ENCODE measurements at regions not wholly inside any gene's neighbourhood (a gene's known extent, or its start where the extent isn't known, plus 50 kb on each side); places are given as distances from the start of the nearest gene placed in this dataset.

GRCh38 chr6:4615231-4615630, 161.0 kb upstream of the CDYL start:
- H3K27me3 ChIP-seq (ENCODE audit: control insufficient read depth, insufficient read depth, low read length): no peaks in the 10 kb centered on the region
- H3K4me1 ChIP-seq (ENCODE audit: control insufficient read depth, insufficient read depth, low read length): peaks cover 3% of the 10 kb centered on the region; the same call in 1 of the 2 replicates
- no peak overlapping the region for H3K9ac ChIP-seq (ENCODE audit: low read length)
- no peaks in the 10 kb centered on the region for H3K9me3 ChIP-seq (ENCODE audit: control insufficient read depth, insufficient read depth, low read depth, low read length)
- H3K27ac ChIP-seq (ENCODE audit: low read depth, low read length): no peak overlapping the region
- H3K4me3 ChIP-seq (ENCODE audit: low read depth, low read length): no peak overlapping the region
- no peaks in the 10 kb centered on the region for H3K36me3 ChIP-seq (ENCODE audit: control insufficient read depth, insufficient read depth, low read length)

- no peak overlapping the region for H3K4me3 ChIP-seq (ENCODE audit: low read depth, low read length)
- no peak overlapping the region for H3K27ac ChIP-seq (ENCODE audit: low read depth, low read length)
- H3K27me3 ChIP-seq (ENCODE audit: control insufficient read depth, insufficient read depth, low read length): no peaks in the 10 kb centered on the region
- no peaks in the 10 kb centered on the region for H3K36me3 ChIP-seq (ENCODE audit: control insufficient read depth, insufficient read depth, low read length)
- no peaks in the 10 kb centered on the region for H3K9me3 ChIP-seq (ENCODE audit: control insufficient read depth, insufficient read depth, low read depth, low read length)
- H3K4me1 ChIP-seq (ENCODE audit: control insufficient read depth, insufficient read depth, low read length): no peaks in the 10 kb centered on the region
- no peak overlapping the region for H3K9ac ChIP-seq (ENCODE audit: low read length)
These were observed 161.6 kb upstream of the CDYL start for GRCh38 chr6:4614637-4615036.

- no peak overlapping the region for H3K9ac ChIP-seq (ENCODE audit: low read length)
- H3K27ac ChIP-seq (ENCODE audit: low read depth, low read length): no peak overlapping the region
- no peaks in the 10 kb centered on the region for H3K36me3 ChIP-seq (ENCODE audit: control insufficient read depth, insufficient read depth, low read length)
- H3K27me3 ChIP-seq (ENCODE audit: control insufficient read depth, insufficient read depth, low read length): no peaks in the 10 kb centered on the region
- H3K9me3 ChIP-seq (ENCODE audit: control insufficient read depth, insufficient read depth, low read depth, low read length): no peaks in the 10 kb centered on the region
- no peak overlapping the region for H3K4me3 ChIP-seq (ENCODE audit: low read depth, low read length)
- no peaks in the 10 kb centered on the region for H3K4me1 ChIP-seq (ENCODE audit: control insufficient read depth, insufficient read depth, low read length)
These were observed 162.4 kb upstream of the CDYL start for GRCh38 chr6:4613795-4614194.

GRCh38 chr6:4613381-4613780, 162.8 kb upstream of the CDYL start:
- no peak overlapping the region for H3K9ac ChIP-seq (ENCODE audit: low read length)
- no peaks in the 10 kb centered on the region for H3K9me3 ChIP-seq (ENCODE audit: control insufficient read depth, insufficient read depth, low read depth, low read length)
- no peak overlapping the region for H3K4me3 ChIP-seq (ENCODE audit: low read depth, low read length)
- H3K4me1 ChIP-seq (ENCODE audit: control insufficient read depth, insufficient read depth, low read length): no peaks in the 10 kb centered on the region
- H3K36me3 ChIP-seq (ENCODE audit: control insufficient read depth, insufficient read depth, low read length): no peaks in the 10 kb centered on the region
- no peak overlapping the region for H3K27ac ChIP-seq (ENCODE audit: low read depth, low read length)
- H3K27me3 ChIP-seq (ENCODE audit: control insufficient read depth, insufficient read depth, low read length): no peaks in the 10 kb centered on the region

- Histone ChIP-seq H3K27ac (ENCODE audit: low read depth, low read length) (no peak overlapping the region), H3K9ac (ENCODE audit: low read length) (no peak overlapping the region), H3K9me3 (ENCODE audit: control insufficient read depth, insufficient read depth, low read depth, low read length) (no peaks in the 10 kb centered on the region), H3K27me3 (ENCODE audit: control insufficient read depth, insufficient read depth, low read length) (no peaks in the 10 kb centered on the region), H3K36me3 (ENCODE audit: control insufficient read depth, insufficient read depth, low read length) (no peaks in the 10 kb centered on the region), H3K4me3 (ENCODE audit: low read depth, low read length) (no peak overlapping the region), H3K4me1 (ENCODE audit: control insufficient read depth, insufficient read depth, low read length) (peaks cover under 1% of the 10 kb centered on the region; the same call in 1 of the 2 replicates)
These were observed 163.5 kb upstream of the CDYL start for GRCh38 chr6:4612636-4613171.

GRCh38 chr6:4611429-4612129, 164.6 kb upstream of the CDYL start:
- no peak overlapping the region for H3K4me3 ChIP-seq (ENCODE audit: low read depth, low read length)
- H3K27me3 ChIP-seq (ENCODE audit: control insufficient read depth, insufficient read depth, low read length): no peaks in the 10 kb centered on the region
- peaks cover 11% of the 10 kb centered on the region; the same call in 1 of the 2 replicates for H3K4me1 ChIP-seq (ENCODE audit: control insufficient read depth, insufficient read depth, low read length)
- H3K36me3 ChIP-seq (ENCODE audit: control insufficient read depth, insufficient read depth, low read length): no peaks in the 10 kb centered on the region
- no peak overlapping the region for H3K9ac ChIP-seq (ENCODE audit: low read length)
- H3K27ac ChIP-seq (ENCODE audit: low read depth, low read length): no peak overlapping the region
- no peaks in the 10 kb centered on the region for H3K9me3 ChIP-seq (ENCODE audit: control insufficient read depth, insufficient read depth, low read depth, low read length)

GRCh38 chr6:4610256-4610655, 165.9 kb upstream of the CDYL start:
- no peaks in the 10 kb centered on the region for H3K27me3 ChIP-seq (ENCODE audit: control insufficient read depth, insufficient read depth, low read length)
- H3K9ac ChIP-seq (ENCODE audit: low read length): no peak overlapping the region
- no peak overlapping the region for H3K4me3 ChIP-seq (ENCODE audit: low read depth, low read length)
- peaks cover 11% of the 10 kb centered on the region; the same call in 1 of the 2 replicates for H3K4me1 ChIP-seq (ENCODE audit: control insufficient read depth, insufficient read depth, low read length)
- H3K27ac ChIP-seq (ENCODE audit: low read depth, low read length): no peak overlapping the region
- H3K9me3 ChIP-seq (ENCODE audit: control insufficient read depth, insufficient read depth, low read depth, low read length): no peaks in the 10 kb centered on the region
- H3K36me3 ChIP-seq (ENCODE audit: control insufficient read depth, insufficient read depth, low read length): no peaks in the 10 kb centered on the region

GRCh38 chr6:4608361-4609115, 167.7 kb upstream of the CDYL start:
- H3K4me1 ChIP-seq (ENCODE audit: control insufficient read depth, insufficient read depth, low read length): peaks cover 11% of the 10 kb centered on the region; the same call in 1 of the 2 replicates
- H3K36me3 ChIP-seq (ENCODE audit: control insufficient read depth, insufficient read depth, low read length): no peaks in the 10 kb centered on the region
- H3K27ac ChIP-seq (ENCODE audit: low read depth, low read length): no peak overlapping the region
- no peaks in the 10 kb centered on the region for H3K27me3 ChIP-seq (ENCODE audit: control insufficient read depth, insufficient read depth, low read length)
- H3K4me3 ChIP-seq (ENCODE audit: low read depth, low read length): no peak overlapping the region
- H3K9me3 ChIP-seq (ENCODE audit: control insufficient read depth, insufficient read depth, low read depth, low read length): no peaks in the 10 kb centered on the region
- no peak overlapping the region for H3K9ac ChIP-seq (ENCODE audit: low read length)

- Histone ChIP-seq H3K4me3 (ENCODE audit: low read depth, low read length) (no peak overlapping the region), H3K27ac (ENCODE audit: low read depth, low read length) (no peak overlapping the region), H3K27me3 (ENCODE audit: control insufficient read depth, insufficient read depth, low read length) (no peaks in the 10 kb centered on the region), H3K9ac (ENCODE audit: low read length) (no peak overlapping the region), H3K36me3 (ENCODE audit: control insufficient read depth, insufficient read depth, low read length) (no peaks in the 10 kb centered on the region), H3K9me3 (ENCODE audit: control insufficient read depth, insufficient read depth, low read depth, low read length) (no peaks in the 10 kb centered on the region), H3K4me1 (ENCODE audit: control insufficient read depth, insufficient read depth, low read length) (peaks cover 11% of the 10 kb centered on the region; the same call in 1 of the 2 replicates)
These were observed 168.4 kb upstream of the CDYL start for GRCh38 chr6:4607793-4608192.

GRCh38 chr6:4606821-4607704, 169.1 kb upstream of the CDYL start:
- H3K9ac ChIP-seq (ENCODE audit: low read length): no peak overlapping the region
- H3K4me3 ChIP-seq (ENCODE audit: low read depth, low read length): no peak overlapping the region
- no peak overlapping the region for H3K27ac ChIP-seq (ENCODE audit: low read depth, low read length)

More at GRCh38 chr6:4606821-4607704, 169.1 kb upstream of the CDYL start:
- no peaks in the 10 kb centered on the region for H3K27me3 ChIP-seq (ENCODE audit: control insufficient read depth, insufficient read depth, low read length)
- H3K36me3 ChIP-seq (ENCODE audit: control insufficient read depth, insufficient read depth, low read length): no peaks in the 10 kb centered on the region
- H3K4me1 ChIP-seq (ENCODE audit: control insufficient read depth, insufficient read depth, low read length): peaks cover 11% of the 10 kb centered on the region; the same call in 1 of the 2 replicates
- no peaks in the 10 kb centered on the region for H3K9me3 ChIP-seq (ENCODE audit: control insufficient read depth, insufficient read depth, low read depth, low read length)

All from HUES6 (cell line).